Tibial nerve (tissue), 4 donors: ENCODE measurements at regions not wholly inside any gene's neighbourhood (a gene's known extent, or its start where the extent isn't known, plus 50 kb on each side); places are given as distances from the start of the nearest gene placed in this dataset.

Experiments used
- DNase-seq, 2 donors: peaks; one replicate each; pipeline ENCODE4 v3.0.0-alpha.2; 2019; ENCODE audit warnings: low spot score in 2 of 2
- H3K27ac ChIP-seq, 4 donors: fragments of 200-600 bp; sonication (generic) in 3 of 4; one replicate each; pipeline ENCODE4 v1.5.1; 2017 to 2019; ENCODE audit warnings: mild to moderate bottlenecking in 1 of 4
- H3K27me3 ChIP-seq, 2 donors: fragments of 200-600 bp; sonication (generic) in 1 of 2; one replicate each; pipeline versions ENCODE4 v1.5.1 to v1.6.0; 2017 to 2019
- H3K36me3 ChIP-seq, 3 donors: fragments of 200-600 bp; sonication (generic); one replicate each; pipeline ENCODE4 v1.5.1; 2018 to 2019
- H3K4me1 ChIP-seq, 4 donors: fragments of 200-600 bp; sonication (generic) in 3 of 4; one replicate each; pipeline ENCODE4 v1.5.1; 2017 to 2019
- H3K4me3 ChIP-seq, 4 donors: fragments of 200-600 bp; sonication (generic) in 3 of 4; one replicate each; pipeline ENCODE4 v1.5.1; 2017 to 2019; ENCODE audit warnings: mild to moderate bottlenecking in 1 of 4, moderate library complexity in 1 of 4
- H3K9me3 ChIP-seq, 4 donors: fragments of 200-600 bp; sonication (generic) in 3 of 4; one replicate each; pipeline ENCODE4 v1.5.1; 2017 to 2019
- CTCF ChIP-seq, 5 experiments: fragments of 200-600 bp in 3 of 5; fragments of 450-650 bp in 2 of 5; sonication (generic) in 3 of 5; IDR thresholded peaks; one replicate each; pipeline ENCODE4 v1.5.1; 2016 to 2019; ENCODE audit warnings: antibody characterized with exemption in 5 of 5, mild to moderate bottlenecking in 3 of 5, moderate library complexity in 2 of 5
- EP300 ChIP-seq, 2 donors: sonication (generic); formaldehyde crosslinking; IDR thresholded peaks; one replicate each; pipeline ENCODE4 v1.6.1; 2017; ENCODE audit warnings: antibody characterized with exemption in 2 of 2, mild to moderate bottlenecking in 1 of 2
- POLR2A ChIP-seq, 2 donors: fragments of 450-650 bp; IDR thresholded peaks; one replicate each; pipeline ENCODE4 v1.6.1; 2017; ENCODE audit warnings: antibody characterized with exemption in 2 of 2, mild to moderate bottlenecking in 2 of 2, moderate library complexity in 2 of 2
- WGBS, 2 donors: methylation state at CpG; one replicate each; pipeline ENCODE4 v1.1.5; 2018; 5-methylcytosine and 5-hydroxymethylcytosine counted together

GRCh38 chr6:169406804-169407203 is 153.2 kb upstream of the THBS2 start:
- DNase-seq = no peak
- Histone ChIP-seq H3K36me3 (no peaks in the 10 kb centered on the region), H3K9me3 (no peaks in the 10 kb centered on the region), H3K27me3 (no peaks in the 10 kb centered on the region), H3K27ac (peak overlapping the region in 2 of 4 donors; percentile 10 to 24), H3K4me1 (peaks cover 0 to 20% (median 0%) of the 10 kb centered on the region in 4 donors), H3K4me3 (no peak overlapping the region)
- 55 to 56% methylated on average over 5 of the region's 5 CpGs for WGBS, 2 donors
- TF ChIP-seq EP300 (IDR thresholded peaks at IDR 0.05) (no peak), POLR2A (IDR thresholded peaks at IDR 0.05) (no peak), CTCF (IDR thresholded peaks at IDR 0.05) (no peak)

DNA sequence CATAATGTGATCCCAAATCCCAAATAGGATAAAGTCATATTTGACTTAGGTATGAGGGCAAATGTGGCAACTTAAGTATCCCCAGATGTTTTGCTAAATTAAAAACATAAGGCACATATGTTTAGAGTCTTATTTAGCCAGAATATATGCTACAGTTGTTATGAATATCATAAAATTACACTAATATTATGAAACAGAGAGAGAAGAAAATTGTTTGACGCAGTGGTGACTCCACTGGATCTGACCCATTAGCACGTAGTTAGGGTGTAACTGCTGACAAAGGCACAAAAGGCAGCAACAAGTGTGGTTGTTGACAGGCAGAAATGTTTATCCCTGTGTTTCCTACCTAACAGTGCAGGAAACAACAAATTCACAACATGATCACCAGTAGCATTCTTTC is 152.4 kb upstream of the THBS2 start:
- no peak for TF ChIP-seq POLR2A (IDR thresholded peaks at IDR 0.05)
- TF ChIP-seq EP300 (IDR thresholded peaks at IDR 0.05) = no peak
- no peak for TF ChIP-seq CTCF (IDR thresholded peaks at IDR 0.05)
- 95% methylated on average over 2 of the region's 2 CpGs for WGBS, 2 donors
- Histone ChIP-seq H3K27me3 (no peaks in the 10 kb centered on the region), H3K4me1 (peaks cover 0 to 20% (median 0%) of the 10 kb centered on the region in 4 donors), H3K27ac (peak overlapping the region in 1 of 4 donors; percentile 24), H3K4me3 (no peak overlapping the region), H3K9me3 (no peaks in the 10 kb centered on the region), H3K36me3 (no peaks in the 10 kb centered on the region)
- no peak for DNase-seq

GRCh38 chr6:169404828-169405227 is 151.2 kb upstream of the THBS2 start:
- H3K9me3 ChIP-seq = no peaks in the 10 kb centered on the region
- no peak for DNase-seq
- H3K27me3 ChIP-seq = no peaks in the 10 kb centered on the region
- no peak overlapping the region for H3K4me3 ChIP-seq
- WGBS, 2 donors = 92% methylated on average over 6 of the region's 6 CpGs
- H3K27ac ChIP-seq = no peak overlapping the region
- TF ChIP-seq POLR2A (IDR thresholded peaks at IDR 0.05) = no peak
- TF ChIP-seq CTCF (IDR thresholded peaks at IDR 0.05) = no peak
- no peak for TF ChIP-seq EP300 (IDR thresholded peaks at IDR 0.05)
- H3K4me1 ChIP-seq = peaks cover 0 to 20% (median 0%) of the 10 kb centered on the region in 4 donors
- no peaks in the 10 kb centered on the region for H3K36me3 ChIP-seq

DNA sequence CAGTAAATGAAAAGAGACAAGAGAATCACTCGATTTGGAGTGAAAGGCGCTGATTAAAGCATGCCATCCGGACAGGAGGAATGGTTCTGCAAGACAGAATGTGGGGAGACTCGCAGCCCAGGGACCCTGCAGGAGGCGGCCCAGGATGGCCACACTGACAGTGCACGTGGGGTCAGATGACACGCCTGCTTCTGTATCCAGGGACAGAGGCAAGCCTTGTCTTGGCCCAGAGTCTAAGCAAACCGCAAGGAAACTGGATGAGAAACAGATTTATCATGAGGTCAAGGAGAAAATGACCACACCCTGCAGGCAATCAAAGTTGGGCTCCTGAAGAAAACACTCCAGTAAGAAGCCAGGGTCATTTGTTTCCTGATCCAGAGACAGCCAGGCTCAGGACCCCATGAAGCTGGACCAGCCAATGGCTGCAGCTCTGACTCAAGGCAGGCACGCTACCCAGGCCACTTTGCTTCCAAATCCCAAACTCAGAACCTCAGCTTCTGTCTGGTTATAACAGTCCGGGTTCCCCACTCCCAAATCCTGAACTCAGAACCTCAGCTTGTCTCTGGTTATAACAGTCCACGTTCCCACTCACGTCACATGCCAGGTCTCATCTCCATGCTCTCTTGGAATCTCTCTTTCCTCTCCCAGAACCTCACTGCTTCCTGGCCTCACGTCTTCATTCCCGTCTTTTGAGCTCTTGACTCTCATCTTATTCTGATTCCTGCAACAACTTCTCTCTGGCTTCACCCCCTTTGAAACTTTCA is 144.9 kb upstream of the THBS2 start:
- peaks cover 0 to 18% (median 0%) of the 10 kb centered on the region in 4 donors for H3K4me1 ChIP-seq
- 60 to 64% methylated on average over 13 to 14 of the region's 14 CpGs for WGBS, 2 donors
- H3K4me3 ChIP-seq = no peak overlapping the region
- peak overlapping the region in 2 of 4 donors; percentile 25 to 55 for H3K27ac ChIP-seq
- peak in 1 of 2 donors; percentile 46 for DNase-seq
- TF ChIP-seq POLR2A (IDR thresholded peaks at IDR 0.05) (no peak), EP300 (IDR thresholded peaks at IDR 0.05) (peak in 1 of 2 donors; percentile 36)
- no peaks in the 10 kb centered on the region for H3K9me3 ChIP-seq
- no peaks in the 10 kb centered on the region for H3K36me3 ChIP-seq
- no peaks in the 10 kb centered on the region for H3K27me3 ChIP-seq

- no peak for TF ChIP-seq CTCF (IDR thresholded peaks at IDR 0.05)
- TF ChIP-seq POLR2A (IDR thresholded peaks at IDR 0.05) = no peak
- TF ChIP-seq EP300 (IDR thresholded peaks at IDR 0.05) = no peak
- Histone ChIP-seq H3K4me1 (peaks cover 0 to 18% (median 0%) of the 10 kb centered on the region in 4 donors), H3K27me3 (no peaks in the 10 kb centered on the region), H3K36me3 (no peaks in the 10 kb centered on the region), H3K4me3 (no peak overlapping the region), H3K27ac (peak overlapping the region in 1 of 4 donors; percentile 55), H3K9me3 (no peaks in the 10 kb centered on the region)
- no peak for DNase-seq
- WGBS, 2 donors = 80 to 88% methylated on average over 12 of the region's 12 CpGs
These were observed 144.0 kb upstream of the THBS2 start for GRCh38 chr6:169397684-169398083.
